Endothelial cell of umbilical vein (primary cell): ENCODE measurements at regions not wholly inside any gene's neighbourhood (a gene's known extent, or its start where the extent isn't known, plus 50 kb on each side); places are given as distances from the start of the nearest gene placed in this dataset.

ENCODE experiments used
- CTCF ChIP-seq, 2 donors: IDR thresholded peaks; 1 replicate in 1 of 2; 2 replicates in 1 of 2; pipeline ENCODE4 v1.5.1; 2011; ENCODE audit warnings: low read length in 2 of 2, mild to moderate bottlenecking in 2 of 2, moderate library complexity in 2 of 2, control low read depth in 1 of 2, inconsistent platforms in 1 of 2, low read depth in 1 of 2; ENCODE audit not compliant: insufficient read depth in 1 of 2; ENCODE audit errors: extremely low read depth in 1 of 2
- EZH2 ChIP-seq: IDR thresholded peaks from 2 replicates; pipeline ENCODE4 v1.6.1; 2012; ENCODE audit warnings: borderline replicate concordance, low read depth, mild to moderate bottlenecking, moderate library complexity, low read length, inconsistent platforms; ENCODE audit not compliant: severe bottlenecking

- no peak for TF ChIP-seq CTCF (IDR thresholded peaks at IDR 0.05; ENCODE audit: extremely low read depth in 1 of 2, insufficient read depth in 1 of 2, low read depth in 1 of 2, low read length in 2 of 2)
- no peak for TF ChIP-seq EZH2
Measured at GRCh38 chr12:118589162-118589561, 212.8 kb downstream of the SUDS3 start.
